Ramos (cell line): ENCODE measurements at regions not wholly inside any gene's neighbourhood (a gene's known extent, or its start where the extent isn't known, plus 50 kb on each side); places are given as distances from the start of the nearest gene placed in this dataset.

Experiments used
- in situ Hi-C: fragments of 300-500 bp; cut with MboI; formaldehyde crosslinking; loops from one replicate; pipeline ENCODE4 v1.14.3; 2022; ENCODE audit warnings: low sequenced_read_pairs; ENCODE audit not compliant: unreplicated experiment

DNA sequence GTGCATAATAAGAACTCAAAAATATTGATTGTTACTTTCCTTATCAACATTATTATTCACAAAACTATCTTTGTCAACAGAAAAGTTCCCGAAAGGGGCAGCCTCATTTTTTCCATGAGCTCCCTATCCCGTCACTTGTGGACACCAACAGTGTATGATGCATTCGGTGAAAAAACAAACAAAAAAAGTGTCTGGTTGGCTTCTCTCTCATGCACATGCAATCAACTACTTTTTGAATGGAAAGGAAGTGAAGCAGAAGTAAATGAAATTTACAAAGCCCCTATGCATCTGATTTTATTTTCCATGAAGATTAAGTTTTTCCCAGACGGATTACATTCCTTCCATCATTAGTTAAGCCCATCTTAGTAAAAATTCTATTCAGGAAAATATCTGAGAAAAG lies 526.9 kb downstream of the RFC3 start:
- in situ Hi-C loops = no loop called here

DNA sequence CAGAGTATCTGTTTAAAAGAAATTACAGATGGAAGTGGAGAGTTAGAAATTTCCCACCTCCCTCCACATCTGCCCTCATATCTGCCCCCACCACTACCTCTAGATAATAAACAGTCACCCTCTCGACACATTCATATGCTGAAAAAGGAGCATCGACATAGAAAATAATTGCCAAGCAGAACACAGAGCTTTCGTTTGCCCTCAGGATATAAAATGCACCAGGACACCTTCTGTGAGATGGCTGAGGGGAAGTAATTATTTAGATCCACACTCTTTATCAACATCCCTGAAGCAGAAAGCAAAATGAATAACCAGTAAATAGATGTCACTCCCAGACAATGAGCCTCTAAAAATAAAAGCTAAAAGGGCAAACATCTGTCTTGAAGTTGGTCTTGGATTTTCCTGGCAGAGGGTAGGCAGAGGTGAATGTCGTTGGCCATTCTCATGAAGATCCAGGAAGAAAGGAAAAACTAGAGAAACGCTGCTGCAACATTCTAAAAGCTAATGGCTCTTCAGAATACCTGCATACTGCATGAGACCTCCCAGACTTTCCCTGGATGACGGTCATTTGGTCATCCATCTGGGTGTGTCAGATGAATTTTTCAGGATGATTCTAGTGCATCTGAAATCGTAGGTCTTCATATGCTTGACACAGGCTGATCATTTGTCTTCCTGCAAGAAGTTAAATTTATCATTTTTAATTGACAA lies 527.5 kb downstream of the RFC3 start:
- in situ Hi-C loops = no loop called here

DNA sequence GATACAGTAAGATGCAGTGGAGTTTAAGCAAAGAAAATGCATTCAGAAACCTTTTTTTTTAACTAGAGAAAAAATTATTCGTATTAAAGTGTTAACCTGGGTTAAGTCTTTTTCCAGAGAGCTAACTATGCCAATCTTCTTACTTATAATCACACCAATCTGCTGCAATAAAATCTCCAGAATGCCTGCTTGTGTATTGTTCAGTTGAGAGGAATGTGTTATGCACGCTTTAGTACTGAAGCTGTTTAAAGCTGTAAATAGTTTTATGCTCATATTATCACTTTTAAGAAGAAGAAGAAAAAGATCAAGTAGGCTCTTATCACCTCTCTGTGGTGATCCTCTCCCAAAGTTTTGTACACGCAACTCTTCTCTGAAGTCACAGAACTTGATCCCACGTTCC lies 528.7 kb downstream of the RFC3 start:
- in situ Hi-C loops = no loop called here

DNA sequence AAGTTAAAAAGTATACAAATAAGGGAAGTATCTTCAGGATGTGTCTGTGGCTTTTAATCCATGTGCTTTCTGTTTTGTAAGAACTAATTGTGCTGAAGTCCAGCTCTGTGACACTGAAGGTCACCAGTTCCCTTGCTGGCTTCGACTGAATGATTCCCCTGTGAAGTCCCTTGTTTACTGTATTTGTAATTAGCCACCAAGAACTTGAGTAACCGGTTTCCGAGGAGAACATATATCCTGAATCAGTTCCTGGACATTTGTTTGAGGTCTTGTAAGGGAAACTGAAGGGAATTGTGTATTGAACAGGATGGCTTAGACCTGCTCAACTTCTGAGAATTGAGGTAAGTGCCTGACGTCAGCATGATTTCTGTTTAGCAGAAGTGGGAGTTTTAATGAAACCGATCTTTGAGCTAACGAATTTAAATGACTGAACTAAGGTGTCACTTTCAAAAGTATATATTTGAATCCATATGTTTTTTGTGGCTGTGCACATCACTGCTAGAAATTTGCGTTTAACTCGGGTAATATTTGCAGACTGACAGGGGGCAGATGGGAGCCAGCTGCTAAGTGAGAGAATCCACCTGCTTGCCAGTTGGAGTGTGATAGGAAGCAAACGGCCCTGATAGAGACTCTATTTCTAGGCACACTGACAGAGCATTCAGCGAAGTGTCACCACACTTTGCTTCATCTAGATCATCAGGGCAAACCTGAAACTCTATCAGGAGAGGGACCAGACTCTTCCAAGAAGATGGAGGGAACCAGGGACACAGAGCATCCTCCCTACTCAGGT lies 530.0 kb downstream of the RFC3 start:
- in situ Hi-C loops = no loop called here

DNA sequence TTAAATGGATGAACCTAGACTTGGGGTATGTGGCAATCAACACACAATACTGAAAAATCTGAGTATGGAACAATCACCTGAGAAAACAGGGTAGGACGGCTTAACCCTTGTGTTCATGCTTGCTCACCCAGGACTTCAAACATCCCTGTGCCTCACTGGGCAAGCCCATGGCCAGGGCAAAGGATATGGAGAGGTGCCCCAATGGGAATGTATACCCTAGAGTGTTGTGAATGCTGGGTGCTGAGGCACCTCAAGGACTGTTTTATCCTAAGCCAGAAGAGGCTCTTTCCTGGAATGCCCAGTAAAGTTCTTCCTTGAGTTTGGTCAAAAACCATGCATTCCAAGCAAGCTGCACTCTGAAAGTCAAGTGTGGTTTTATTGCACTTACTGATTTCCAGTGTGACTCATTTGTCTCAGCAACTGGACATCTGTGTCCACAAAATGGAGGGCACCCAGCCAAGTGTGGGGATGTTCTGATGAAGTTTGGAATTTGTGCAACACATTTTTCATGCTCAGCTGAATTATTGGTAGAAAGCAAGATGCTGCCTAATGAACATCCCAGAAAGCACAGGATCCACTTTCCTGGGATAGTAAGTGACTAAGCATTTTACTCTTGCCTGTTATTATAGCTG lies 531.3 kb downstream of the RFC3 start:
- in situ Hi-C loops = no loop called here

DNA sequence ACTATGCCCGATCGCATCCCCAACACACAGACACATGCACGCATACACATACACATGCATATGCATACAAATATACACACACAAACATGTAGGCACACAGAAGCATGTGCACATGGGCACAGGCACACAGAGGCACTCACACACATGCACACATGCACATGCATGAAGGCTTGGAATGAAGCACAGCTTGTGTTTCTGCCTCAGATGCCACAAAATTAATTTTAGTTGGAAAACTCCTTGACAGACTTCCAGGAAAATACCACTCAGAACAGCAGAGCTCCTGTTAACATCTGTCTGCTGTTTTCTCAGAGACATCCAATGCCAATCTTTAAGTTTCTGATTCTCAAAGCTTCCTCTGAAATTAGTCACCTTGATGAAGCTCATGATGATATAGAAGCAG lies 532.7 kb downstream of the RFC3 start:
- in situ Hi-C loops = no loop called here

DNA sequence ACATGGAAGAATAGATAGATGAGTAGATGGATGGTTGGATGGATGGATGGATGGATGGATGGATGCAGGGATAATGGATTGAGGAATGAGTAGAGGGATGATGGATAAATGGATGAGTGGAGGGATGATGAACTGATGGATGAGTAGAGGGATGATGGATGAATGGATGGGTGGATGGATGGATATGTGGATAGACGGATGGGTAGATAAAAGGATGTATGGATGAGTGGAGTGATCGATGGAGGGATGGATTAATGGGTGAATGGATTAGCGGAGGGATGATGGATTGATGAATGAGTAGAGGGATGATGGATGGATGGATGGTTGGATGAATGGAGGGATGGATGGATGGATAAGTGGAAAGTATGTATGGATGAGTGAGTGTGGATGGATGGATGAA lies 533.2 kb downstream of the RFC3 start:
- in situ Hi-C loops = no loop called here

DNA sequence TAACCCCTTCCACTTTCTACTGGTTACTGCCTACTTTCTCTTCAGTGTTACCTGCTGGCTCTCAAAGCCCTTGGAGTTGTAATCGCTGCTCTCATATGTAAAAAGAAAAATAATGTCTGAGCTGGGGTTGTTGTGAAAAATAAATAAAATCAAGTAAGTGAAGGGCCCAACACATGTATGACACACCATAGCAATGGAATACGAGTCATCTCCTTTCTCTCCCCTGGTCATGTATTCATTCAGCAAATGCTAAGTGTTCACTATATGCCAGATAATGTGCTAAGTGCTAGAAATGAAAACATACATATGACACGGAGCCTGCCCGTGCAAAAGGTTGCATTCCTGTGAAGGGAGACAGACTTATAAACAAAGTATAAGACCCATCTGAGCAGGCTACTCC lies 535.0 kb downstream of the RFC3 start:
- in situ Hi-C loops = no loop called here

DNA sequence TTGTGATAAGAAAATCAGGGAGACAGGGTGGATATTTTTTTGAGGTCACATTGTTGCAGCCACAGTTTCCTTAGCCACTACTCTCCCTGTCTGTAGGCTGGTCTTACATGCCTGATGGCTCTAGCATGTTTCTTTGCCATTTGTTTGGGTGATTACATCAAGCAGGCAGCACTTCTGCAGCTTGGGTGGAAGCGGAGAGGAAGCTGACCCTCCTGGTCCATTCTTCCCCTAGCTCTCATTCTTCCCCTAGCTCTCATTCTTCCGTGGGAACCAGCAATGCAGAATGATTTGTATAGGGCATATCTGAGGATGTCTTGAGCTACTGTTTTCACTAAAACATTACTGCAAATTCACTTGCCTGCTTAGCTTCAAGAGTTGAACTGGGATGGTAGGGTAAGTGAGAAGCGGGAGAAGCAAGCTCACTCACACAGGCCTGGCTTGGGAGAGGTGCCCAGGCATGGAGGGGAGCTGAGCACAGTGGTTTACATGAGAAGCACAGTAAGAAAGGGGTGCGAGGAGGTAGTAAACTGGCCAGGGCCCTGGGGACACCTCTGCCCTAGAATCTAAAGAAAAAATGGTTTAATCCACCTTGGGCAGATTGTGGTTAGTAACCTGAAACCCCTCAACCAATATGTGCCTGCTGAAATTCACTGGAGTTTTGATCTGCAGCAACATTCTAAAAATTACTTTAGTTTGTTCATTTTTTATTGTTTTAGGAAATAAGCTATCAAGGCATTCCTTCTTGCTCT lies 538.9 kb downstream of the RFC3 start:
- in situ Hi-C loops = no loop called here

DNA sequence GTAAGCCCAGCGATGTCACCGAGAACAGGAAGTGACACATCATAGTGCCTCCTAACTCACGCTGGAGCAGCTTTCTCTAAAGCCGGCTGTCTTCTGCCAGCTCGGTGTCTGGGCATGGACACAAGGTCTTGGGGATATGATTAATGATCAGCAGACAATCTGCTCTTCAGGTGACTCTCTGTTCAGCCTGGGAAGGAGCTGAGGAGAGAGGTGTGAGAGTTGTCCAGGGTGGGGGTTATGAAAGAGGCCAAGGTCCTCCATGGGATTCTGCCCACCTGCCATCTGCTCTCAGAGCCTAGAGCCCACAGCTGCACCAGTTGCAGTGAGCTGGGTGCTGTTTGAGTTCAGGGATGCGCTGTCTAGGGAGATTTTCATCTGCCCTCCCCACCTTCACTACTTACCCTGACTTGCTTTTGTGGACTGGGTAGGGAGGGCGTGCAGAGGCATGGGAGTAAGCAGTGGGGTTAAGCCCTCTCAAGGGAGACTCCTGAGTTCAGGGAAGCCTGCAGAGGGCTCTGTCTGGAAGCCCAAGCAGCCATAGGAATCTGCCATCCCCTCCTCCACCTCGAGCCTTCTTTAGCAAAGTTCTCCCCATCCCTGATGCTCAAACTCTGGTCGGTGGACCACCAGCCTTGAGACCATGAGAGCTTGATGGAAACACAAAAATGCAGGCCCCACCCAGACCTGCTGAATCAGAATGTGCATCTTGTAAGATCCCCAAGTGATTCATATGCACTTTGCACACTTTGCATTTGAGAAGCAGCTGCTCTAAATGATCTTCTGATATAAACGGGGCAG lies 539.7 kb downstream of the RFC3 start:
- in situ Hi-C loops = no loop called here

DNA sequence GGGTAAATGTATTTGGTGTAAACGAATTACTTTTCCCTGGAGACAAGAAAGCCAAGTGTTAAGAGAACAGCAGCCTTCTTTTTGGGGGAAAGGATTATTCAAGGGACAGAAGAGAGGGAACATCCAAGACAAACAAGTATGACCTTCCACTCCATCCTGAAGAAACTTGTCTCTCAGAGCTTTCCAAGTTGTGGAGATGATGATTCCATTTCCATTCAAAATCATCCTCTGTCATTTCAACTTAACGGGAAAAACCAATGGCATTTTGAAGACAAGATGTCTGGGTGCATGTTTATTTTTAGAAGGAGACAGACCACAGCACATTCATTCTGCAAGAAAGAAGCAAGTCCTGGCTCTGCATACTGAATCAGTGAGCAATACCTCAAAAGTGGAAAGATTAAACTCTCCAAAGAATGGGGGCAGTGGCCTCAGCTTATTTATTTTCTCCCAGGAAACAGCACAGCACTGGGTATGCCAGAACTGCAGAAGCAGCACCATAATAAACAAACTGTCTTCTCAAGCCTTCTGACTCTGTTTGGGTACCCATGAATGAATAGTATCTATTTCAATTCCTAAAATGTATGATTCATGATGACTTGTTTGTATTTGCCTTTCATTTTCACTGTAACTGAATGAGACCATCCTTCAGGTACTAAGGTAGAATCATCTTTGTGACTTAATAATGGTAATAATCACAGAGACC lies 541.0 kb downstream of the RFC3 start:
- in situ Hi-C loops = no loop called here

DNA sequence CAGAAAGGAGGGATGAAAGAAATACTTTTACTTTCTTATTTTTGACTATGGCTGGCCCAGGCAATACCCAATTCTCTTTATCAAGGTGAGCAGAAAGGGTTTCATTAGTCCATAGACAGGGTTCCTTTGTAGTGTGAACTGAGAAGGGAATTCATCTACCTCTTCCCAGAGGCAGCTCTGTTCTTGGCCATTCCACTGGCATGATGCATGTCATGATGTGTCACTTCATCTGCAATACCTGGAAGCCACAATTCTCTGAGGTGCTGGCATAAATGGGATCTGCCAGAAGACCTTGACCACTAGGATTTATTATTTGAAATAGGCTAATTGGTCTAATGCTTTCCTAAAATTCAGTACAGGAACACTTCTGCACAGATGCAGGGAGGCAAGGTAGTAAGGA lies 542.8 kb downstream of the RFC3 start:
- in situ Hi-C loops = no loop called here

DNA sequence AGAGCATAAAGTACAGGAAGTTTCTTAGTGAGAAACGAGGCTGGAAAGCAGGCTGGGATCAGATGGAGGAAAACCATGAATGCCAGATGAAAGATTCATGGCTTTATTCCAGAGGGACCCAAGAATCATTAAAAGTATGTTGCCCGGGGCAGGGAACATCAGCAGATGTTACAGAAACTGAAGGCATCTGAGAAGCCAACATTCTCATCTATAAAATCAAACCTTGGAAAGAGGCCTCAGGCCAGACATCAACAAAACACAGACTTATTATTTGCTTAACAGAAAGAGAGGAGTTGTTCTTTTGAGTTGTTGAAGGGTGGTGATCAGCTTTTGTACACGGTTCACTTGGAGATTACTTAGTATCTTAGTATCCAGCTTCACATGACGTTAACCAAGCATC lies 543.6 kb downstream of the RFC3 start:
- in situ Hi-C loops = no loop called here

DNA sequence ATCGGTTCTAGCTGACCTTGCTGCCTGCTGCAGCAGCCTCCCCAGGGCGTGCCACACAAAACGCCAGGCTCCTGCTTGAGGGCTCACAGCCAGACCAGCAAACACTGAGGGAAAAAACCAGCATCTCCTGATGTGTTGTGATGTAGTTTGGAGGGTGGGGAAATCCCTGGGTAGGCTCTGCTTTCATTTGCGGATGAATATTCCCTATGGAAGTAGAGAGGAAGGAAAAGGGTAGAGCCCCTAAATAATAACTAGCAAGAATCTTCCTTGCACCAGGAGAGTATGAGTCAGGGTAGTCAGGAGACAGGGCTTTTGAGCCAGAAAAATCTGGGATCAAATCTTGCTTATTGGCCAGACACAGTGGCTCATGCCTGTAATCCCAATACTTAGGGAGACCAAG lies 545.3 kb downstream of the RFC3 start:
- in situ Hi-C loops = no loop called here

DNA sequence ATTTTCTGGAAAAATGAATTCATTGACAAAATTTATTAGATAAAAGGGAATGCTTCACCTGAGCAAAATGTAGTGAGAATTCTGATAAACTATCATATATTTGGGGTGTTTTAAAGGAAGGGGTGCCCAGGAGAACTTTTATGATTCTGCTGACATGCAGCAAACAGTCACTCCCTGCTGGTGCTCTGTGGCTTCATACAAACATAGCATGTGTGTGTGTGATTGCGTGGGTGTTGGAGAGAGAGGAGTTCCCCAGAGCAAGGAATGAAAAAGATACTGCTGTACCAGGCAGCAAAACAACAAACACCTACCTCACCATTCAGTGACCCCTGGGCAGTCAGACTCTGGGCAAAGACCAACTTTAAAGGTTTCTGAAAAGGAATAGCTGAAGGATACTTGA lies 546.7 kb downstream of the RFC3 start:
- in situ Hi-C loops = no loop called here

DNA sequence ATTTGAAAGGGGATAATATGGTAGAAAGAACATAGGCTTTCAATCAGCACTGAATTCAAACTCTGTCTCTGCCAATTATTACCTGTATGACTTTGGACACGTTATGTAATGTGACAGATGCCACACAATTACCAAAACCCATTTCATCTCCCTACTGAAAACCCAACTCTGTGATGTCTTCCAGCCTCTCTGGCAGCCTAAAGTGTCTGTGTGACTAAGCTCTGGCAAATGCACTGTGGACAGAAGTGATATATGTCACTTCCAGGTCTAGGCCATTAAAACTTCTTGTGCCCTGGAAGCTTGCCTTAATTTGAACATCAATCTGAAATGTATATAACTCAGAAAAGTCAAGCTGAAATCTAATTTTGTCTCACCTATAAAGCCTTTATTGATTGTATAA lies 552.0 kb downstream of the RFC3 start:
- in situ Hi-C loops = no loop called here

DNA sequence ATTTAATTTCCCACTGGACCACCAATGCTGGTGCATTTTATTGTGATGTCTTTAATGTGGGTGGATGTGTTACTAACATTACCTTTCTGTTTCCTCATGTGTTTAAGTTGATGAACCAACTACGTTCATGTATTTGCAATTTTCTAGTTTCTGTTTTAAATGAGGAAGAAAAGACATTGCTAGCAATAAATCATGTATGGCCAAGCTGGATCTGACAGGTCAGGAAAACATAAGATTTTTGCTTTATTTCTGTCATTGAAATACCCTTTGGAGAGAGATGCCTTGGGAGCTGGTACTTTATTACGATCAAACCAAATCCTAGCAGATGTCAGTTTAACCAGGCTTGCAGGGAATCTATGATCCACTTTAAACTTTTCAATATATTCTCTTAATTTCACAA lies 553.2 kb downstream of the RFC3 start:
- in situ Hi-C loops = no loop called here

DNA sequence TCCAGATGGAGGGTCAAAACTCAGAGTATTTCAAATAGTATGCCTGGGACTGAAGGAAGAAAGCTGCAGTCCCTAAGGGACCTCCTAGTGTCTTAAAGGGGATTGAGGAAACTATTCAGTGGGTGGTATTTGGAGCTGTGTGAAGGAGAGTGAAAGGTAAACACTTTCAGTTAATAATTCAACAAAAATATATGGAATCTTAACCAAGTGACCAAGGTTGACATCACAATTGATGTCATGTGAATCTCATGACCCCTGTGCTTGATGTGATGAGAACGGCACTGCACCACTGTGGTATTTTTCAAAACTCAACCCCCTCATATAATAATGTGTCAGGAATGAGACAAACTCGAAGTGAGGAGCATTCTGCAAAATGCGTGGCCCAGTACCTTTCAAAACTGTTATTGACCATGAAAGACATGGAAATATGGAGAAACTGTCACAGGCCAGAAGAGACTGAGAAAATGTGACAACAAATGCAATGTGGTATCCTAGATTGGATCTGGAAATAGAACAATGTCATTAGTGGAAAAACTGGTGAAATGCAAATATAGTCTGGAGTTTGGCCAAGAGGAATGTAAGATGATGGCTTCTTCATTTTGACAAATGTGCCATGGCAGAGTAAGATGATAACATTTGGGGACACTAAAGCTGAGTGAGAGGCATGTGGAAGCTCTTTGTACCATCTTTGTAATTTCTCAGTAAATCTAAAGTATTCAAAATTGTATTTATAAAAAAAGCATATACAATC lies 553.9 kb downstream of the RFC3 start:
- in situ Hi-C loops = no loop called here

DNA sequence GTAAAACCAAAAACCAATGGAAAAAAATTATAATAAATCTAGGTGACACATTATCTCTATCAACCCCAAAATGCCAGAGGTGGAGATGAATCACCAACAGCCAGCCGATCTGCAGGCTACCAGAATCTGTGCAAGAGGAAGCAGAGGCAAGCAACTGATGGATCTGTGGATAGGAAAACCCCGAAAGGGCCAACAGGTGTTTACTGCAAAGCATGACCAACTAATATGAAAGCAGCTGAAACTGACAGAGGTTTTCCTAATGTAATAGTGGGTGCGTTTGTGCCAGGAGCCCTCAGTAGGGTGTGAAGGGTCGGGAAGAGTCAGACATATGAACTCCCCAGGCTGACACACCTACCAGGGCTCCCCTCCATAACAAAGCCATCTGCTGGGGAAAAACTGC lies 554.6 kb downstream of the RFC3 start:
- in situ Hi-C loops = no loop called here
